T follicular helper cell (primary cell): ENCODE measurements at regions not wholly inside any gene's neighbourhood (a gene's known extent, or its start where the extent isn't known, plus 50 kb on each side); places are given as distances from the start of the nearest gene placed in this dataset.

Experiments used
- DNase-seq: peaks from one replicate; pipeline ENCODE4 v3.0.0-alpha.2; 2020; ENCODE audit warnings: low read depth

GRCh38 chr10:78716043-78716660 lies 352.6 kb upstream of the ZMIZ1 start:
- DNase-seq, result no peak

- no peak for DNase-seq
Observed at GRCh38 chr10:78717200-78717599, 351.6 kb upstream of the ZMIZ1 start.

- DNase-seq, result no peak
Observed at GRCh38 chr10:78718032-78718572, 350.7 kb upstream of the ZMIZ1 start.

- DNase-seq, result no peak
Observed at GRCh38 chr10:78719276-78719675, 349.5 kb upstream of the ZMIZ1 start.

- DNase-seq, result no peak
Observed at GRCh38 chr10:78720091-78720490, 348.7 kb upstream of the ZMIZ1 start.

- DNase-seq, result no peak
Observed at GRCh38 chr10:78721231-78721630, 347.5 kb upstream of the ZMIZ1 start.

GRCh38 chr10:78724846-78725245 lies 343.9 kb upstream of the ZMIZ1 start:
- no peak for DNase-seq

- DNase-seq, result no peak
Observed at GRCh38 chr10:78726171-78726570, 342.6 kb upstream of the ZMIZ1 start.

GRCh38 chr10:78727251-78727650 lies 341.5 kb upstream of the ZMIZ1 start:
- no peak for DNase-seq

- DNase-seq, result no peak
Observed at GRCh38 chr10:78727728-78728127, 341.0 kb upstream of the ZMIZ1 start.

GRCh38 chr10:78728176-78728575 lies 340.6 kb upstream of the ZMIZ1 start:
- no peak for DNase-seq

GRCh38 chr10:78729366-78729765 lies 339.4 kb upstream of the ZMIZ1 start:
- no peak for DNase-seq

- no peak for DNase-seq
Observed at GRCh38 chr10:78729800-78730199, 339.0 kb upstream of the ZMIZ1 start.

- DNase-seq, result no peak
Observed at GRCh38 chr10:78730754-78731153, 338.0 kb upstream of the ZMIZ1 start.

- DNase-seq, result no peak
Observed at GRCh38 chr10:78731675-78732074, 337.1 kb upstream of the ZMIZ1 start.

GRCh38 chr10:78732381-78732780 lies 336.4 kb upstream of the ZMIZ1 start:
- DNase-seq, result no peak

GRCh38 chr10:78736926-78737630 lies 331.7 kb upstream of the ZMIZ1 start:
- no peak for DNase-seq

GRCh38 chr10:78737883-78738856 lies 330.6 kb upstream of the ZMIZ1 start:
- DNase-seq, result no peak

- no peak for DNase-seq
Observed at GRCh38 chr10:78738861-78739260, 329.9 kb upstream of the ZMIZ1 start.

GRCh38 chr10:78739444-78740053 lies 329.2 kb upstream of the ZMIZ1 start:
- no peak for DNase-seq

GRCh38 chr10:78740976-78741915 lies 327.5 kb upstream of the ZMIZ1 start:
- no peak for DNase-seq
